A673 (cell line): ENCODE measurements at regions not wholly inside any gene's neighbourhood (a gene's known extent, or its start where the extent isn't known, plus 50 kb on each side); places are given as distances from the start of the nearest gene placed in this dataset.

ENCODE experiments used
- BruUV-seq: library from RNA; stranded (reverse); fragments of 400-500 nt; replicated peaks from 2 replicates; lab custom pipeline; 2021; lab: Mats Ljungman, UMichigan
- CTCF ChIA-PET: fragments of 300-600 bp; sonication (Branson Sonifier 250); formaldehyde crosslinking; loops from one replicate; lab custom pipeline; 2022; ENCODE audit warnings: antibody characterized with exemption; lab: Charles Lee
- POLR2A ChIA-PET: fragments of 300-600 bp; sonication (Branson Sonifier 250); formaldehyde crosslinking; loops from one replicate; lab custom pipeline; 2022; ENCODE audit warnings: antibody characterized with exemption; ENCODE audit not compliant: low non-redundant PET; lab: Charles Lee
- DNase-seq: peaks from one replicate; pipeline ENCODE4 v3.0.0-alpha.2; 2015; ENCODE audit warnings: low spot score
- H3K27ac ChIP-seq: fragments of 200-600 bp; sonication (generic); 2 replicates; pipeline ENCODE4 v1.5.1; 2016; ENCODE audit warnings: mixed run types, low read depth, mild to moderate bottlenecking, mixed read lengths, antibody characterized with exemption, low read length; ENCODE audit not compliant: poor library complexity, severe bottlenecking
- H3K27me3 ChIP-seq: fragments of 200-600 bp; sonication (generic); replicated peaks from 2 replicates; pipeline ENCODE4 v1.6.1; 2017; ENCODE audit warnings: mixed run types, low read depth, mild to moderate bottlenecking, mixed read lengths, antibody characterized with exemption, low read length; ENCODE audit not compliant: insufficient read depth, poor library complexity
- H3K36me3 ChIP-seq: fragments of 200-600 bp; sonication (generic); 2 replicates; pipeline ENCODE4 v1.6.1; 2016; ENCODE audit warnings: mixed run types, mild to moderate bottlenecking, mixed read lengths, antibody characterized with exemption, low read length; ENCODE audit not compliant: insufficient read depth, poor library complexity, severe bottlenecking
- H3K4me1 ChIP-seq: fragments of 200-600 bp; sonication (generic); 2 replicates; pipeline ENCODE4 v1.6.1; 2017; ENCODE audit warnings: mixed run types, mild to moderate bottlenecking, mixed read lengths, antibody characterized with exemption, low read length; ENCODE audit not compliant: insufficient read depth, poor library complexity, severe bottlenecking
- H3K4me3 ChIP-seq: fragments of 200-600 bp; sonication (generic); 2 replicates; pipeline ENCODE4 v1.5.1; 2016; ENCODE audit warnings: low read depth, mixed run types, mild to moderate bottlenecking, mixed read lengths, low read length; ENCODE audit not compliant: poor library complexity, severe bottlenecking
- H3K9me3 ChIP-seq: fragments of 200-600 bp; sonication (generic); 2 replicates; pipeline ENCODE4 v1.6.1; 2016; ENCODE audit warnings: mixed run types, low read depth, mild to moderate bottlenecking, mixed read lengths, antibody characterized with exemption, low read length; ENCODE audit not compliant: poor library complexity, severe bottlenecking
- CTCF ChIP-seq: fragments of 300-800, 200-600 bp; sonication (generic); conservative IDR thresholded peaks from 2 replicates; pipeline ENCODE4 v1.5.1; 2017; ENCODE audit warnings: low read depth, mild to moderate bottlenecking, antibody characterized with exemption, low read length, moderate library complexity, mixed read lengths
- EZH2 ChIP-seq: fragments of 200-600 bp; sonication (generic); IDR thresholded peaks from 2 replicates; pipeline ENCODE4 v1.6.1; 2017; ENCODE audit warnings: borderline replicate concordance, low read depth, mild to moderate bottlenecking, mixed read lengths, antibody characterized with exemption, low read length; ENCODE audit not compliant: poor library complexity, severe bottlenecking
- intact Hi-C: fragments of 100-400 bp; cut with micrococcal nuclease; formaldehyde crosslinking; loops from one replicate; pipeline ENCODE4 v1.10.0; 2022; ENCODE audit not compliant: unreplicated experiment

- no peaks in the 10 kb centered on the region for H3K36me3 ChIP-seq
- intact Hi-C loops, result no loop called here
- ChIA-PET CTCF (no interaction called here), POLR2A (no interaction called here)
- no peak for DNase-seq
- H3K27me3 ChIP-seq, result no peaks in the 10 kb centered on the region
- BruUV-seq, result no TSS peak
- no peak overlapping the region for H3K4me3 ChIP-seq
- no peaks in the 10 kb centered on the region for H3K9me3 ChIP-seq
- TF ChIP-seq CTCF (no peak), EZH2 (no peak)
- no peaks in the 10 kb centered on the region for H3K4me1 ChIP-seq
- no peak overlapping the region for H3K27ac ChIP-seq
Measured at GRCh38 chr3:117962750-117963149, 1071.9 kb downstream of the IGSF11 start.

GRCh38 chr3:117963858-117964257 is 1070.8 kb downstream of the IGSF11 start:
- Histone ChIP-seq H3K9me3 (no peaks in the 10 kb centered on the region), H3K36me3 (no peaks in the 10 kb centered on the region), H3K4me3 (no peak overlapping the region), H3K4me1 (no peaks in the 10 kb centered on the region), H3K27ac (no peak overlapping the region), H3K27me3 (no peaks in the 10 kb centered on the region)
- POLR2A ChIA-PET, result no interaction called here
- intact Hi-C loops, result no loop called here
- no TSS peak for BruUV-seq
- no peak for DNase-seq
- CTCF ChIA-PET, result no interaction called here
- no peak for TF ChIP-seq CTCF
- TF ChIP-seq EZH2, result no peak

GRCh38 chr3:117964814-117965213 is 1069.8 kb downstream of the IGSF11 start:
- Histone ChIP-seq H3K4me1 (no peaks in the 10 kb centered on the region), H3K27me3 (no peaks in the 10 kb centered on the region), H3K27ac (no peak overlapping the region), H3K4me3 (no peak overlapping the region), H3K9me3 (no peaks in the 10 kb centered on the region), H3K36me3 (no peaks in the 10 kb centered on the region)
- TF ChIP-seq CTCF (no peak), EZH2 (no peak)
- DNase-seq, result no peak
- no TSS peak for BruUV-seq
- intact Hi-C loops, result no loop called here
- ChIA-PET CTCF (no interaction called here), POLR2A (no interaction called here)
